DND-41 (cell line): ENCODE measurements at regions not wholly inside any gene's neighbourhood (a gene's known extent, or its start where the extent isn't known, plus 50 kb on each side); places are given as distances from the start of the nearest gene placed in this dataset.

Experiments used
- ATAC-seq: fragments of 200-7000 bp; cut with Tn5 transposase; 3 replicates; pipeline ENCODE4 v1.9.1; 2021; ENCODE audit warnings: low read depth; ENCODE audit not compliant: insufficient read depth
- DNase-seq: peaks from one replicate; pipeline ENCODE4 v3.0.0-alpha.2; 2020
- H2AFZ ChIP-seq: 2 replicates; pipeline ENCODE4 v1.6.0; 2012; ENCODE audit warnings: low read depth, low read length
- H3K27ac ChIP-seq: 2 replicates; pipeline ENCODE4 v1.5.1; 2012; ENCODE audit warnings: low read length, inconsistent platforms
- H3K27me3 ChIP-seq: fragments of 200-600 bp; sonication (generic); 2 replicates; pipeline ENCODE4 v1.6.0; 2012; ENCODE audit warnings: low read length, mild to moderate bottlenecking, inconsistent platforms; ENCODE audit not compliant: insufficient read depth, poor library complexity
- H3K36me3 ChIP-seq: 2 replicates; pipeline ENCODE4 v1.5.1; 2012; ENCODE audit warnings: low read length, inconsistent platforms; ENCODE audit not compliant: insufficient read depth
- H3K4me1 ChIP-seq: 2 replicates; pipeline ENCODE4 v1.5.1; 2012; ENCODE audit warnings: mild to moderate bottlenecking, low read length; ENCODE audit not compliant: insufficient read depth
- H3K4me2 ChIP-seq: 2 replicates; pipeline ENCODE4 v1.6.0; 2012; ENCODE audit warnings: mild to moderate bottlenecking, moderate library complexity, low read length, inconsistent platforms; ENCODE audit not compliant: insufficient read depth
- H3K4me3 ChIP-seq, 2 experiments: fragments of 200-600 bp in 1 of 2; shearing (Covaris generic) in 1 of 2; 2 replicates each; pipeline ENCODE4 v1.5.1; 2012 to 2016; ENCODE audit warnings: inconsistent platforms in 2 of 2, low read length in 2 of 2, mild to moderate bottlenecking in 2 of 2, low read depth in 1 of 2, moderate library complexity in 1 of 2
- H3K79me2 ChIP-seq: 2 replicates; pipeline ENCODE4 v1.6.0; 2012; ENCODE audit warnings: low read length, inconsistent platforms; ENCODE audit not compliant: insufficient read depth
- H3K9ac ChIP-seq: 2 replicates; pipeline ENCODE4 v1.6.0; 2012; ENCODE audit warnings: low read depth, mild to moderate bottlenecking, inconsistent platforms, low read length, moderate library complexity
- H3K9me3 ChIP-seq: 2 replicates; pipeline ENCODE4 v1.5.1; 2012; ENCODE audit warnings: low read length, moderate library complexity, mild to moderate bottlenecking, inconsistent platforms; ENCODE audit not compliant: insufficient read depth, severe bottlenecking
- H4K20me1 ChIP-seq: 2 replicates; pipeline ENCODE4 v1.6.0; 2012; ENCODE audit warnings: low read length; ENCODE audit not compliant: insufficient read depth
- CTCF ChIP-seq: IDR thresholded peaks from 2 replicates; pipeline ENCODE4 v1.5.1; 2012; ENCODE audit warnings: borderline replicate concordance, low read length, moderate library complexity, mild to moderate bottlenecking; ENCODE audit not compliant: poor library complexity, severe bottlenecking; ENCODE audit errors: extremely low read depth
- EZH2 ChIP-seq: IDR thresholded peaks from 3 replicates; pipeline ENCODE4 v1.6.1; 2012; ENCODE audit warnings: borderline replicate concordance, low read depth, mild to moderate bottlenecking, moderate library complexity, low read length, inconsistent platforms; ENCODE audit not compliant: severe bottlenecking

- ATAC-seq = no peak
- no peak for TF ChIP-seq CTCF
- no peak for TF ChIP-seq EZH2
Observed at GRCh38 chr2:154640000-154640399, 58.5 kb upstream of the KCNJ3 start.

More at GRCh38 chr2:154640000-154640399, 58.5 kb upstream of the KCNJ3 start:
- no peaks in the 10 kb centered on the region for H3K36me3 ChIP-seq
- H3K27ac ChIP-seq = no peak overlapping the region
- H3K27me3 ChIP-seq = no peaks in the 10 kb centered on the region
- H3K79me2 ChIP-seq = no peaks in the 10 kb centered on the region
- H3K4me1 ChIP-seq = no peaks in the 10 kb centered on the region
- no peaks in the 10 kb centered on the region for H3K9me3 ChIP-seq
- no peak overlapping the region for H3K4me3 ChIP-seq
- no peak overlapping the region for H3K4me2 ChIP-seq
- no peak for DNase-seq
- H3K9ac ChIP-seq = no peak overlapping the region
- no peak overlapping the region for H2AFZ ChIP-seq
- H4K20me1 ChIP-seq = no peaks in the 10 kb centered on the region
